Endothelial cell of hepatic sinusoid (primary cell): ENCODE measurements at regions not wholly inside any gene's neighbourhood (a gene's known extent, or its start where the extent isn't known, plus 50 kb on each side); places are given as distances from the start of the nearest gene placed in this dataset.
"Not testable (repeated sequence)": the region's sequence is repeated elsewhere in the genome, so short reads cannot be mapped to it uniquely, and the experiment has no call there.

Experiments
- in situ Hi-C: cut with HindIII; loops from 2 replicates; pipeline ENCODE4 v1.10.0; 2017; ENCODE audit warnings: low sequenced_read_pairs

GRCh38 chr3:5464649-5465048, 277.1 kb downstream of the EDEM1 start:
- in situ Hi-C loops = no loop called here

GRCh38 chr3:5465183-5465582, 277.7 kb downstream of the EDEM1 start:
- in situ Hi-C loops = no loop called here

- in situ Hi-C loops = no loop called here
Observed at GRCh38 chr3:5466065-5466464, 278.6 kb downstream of the EDEM1 start.

- in situ Hi-C loops = no loop called here
Observed at GRCh38 chr3:5466717-5467116, 279.2 kb downstream of the EDEM1 start.

- in situ Hi-C loops = no loop called here
Observed at GRCh38 chr3:5473471-5473870, 286.0 kb downstream of the EDEM1 start.

- in situ Hi-C loops = no loop called here
Observed at GRCh38 chr3:5476403-5476802, 288.9 kb downstream of the EDEM1 start.

GRCh38 chr3:5479229-5479799, 291.8 kb downstream of the EDEM1 start:
- in situ Hi-C loops = no loop called here

GRCh38 chr3:5480190-5480589, 292.7 kb downstream of the EDEM1 start:
- in situ Hi-C loops = no loop called here

- in situ Hi-C loops = no loop called here
Observed at GRCh38 chr3:5485427-5485826, 297.9 kb downstream of the EDEM1 start.

- in situ Hi-C loops = no loop called here
Observed at GRCh38 chr3:5488771-5489170, 301.3 kb downstream of the EDEM1 start.

GRCh38 chr3:5489536-5489935, 302.0 kb downstream of the EDEM1 start:
- in situ Hi-C loops = no loop called here

GRCh38 chr3:5494905-5495519, 307.5 kb downstream of the EDEM1 start:
- in situ Hi-C loops = no loop called here

- in situ Hi-C loops = no loop called here
Observed at GRCh38 chr3:5497497-5497896, 310.0 kb downstream of the EDEM1 start.

- in situ Hi-C loops = no loop called here
Observed at GRCh38 chr3:5498981-5499380, 311.5 kb downstream of the EDEM1 start.

- in situ Hi-C loops = no loop called here
Observed at GRCh38 chr3:5499404-5499803, 311.9 kb downstream of the EDEM1 start.

- in situ Hi-C loops = no loop called here
Observed at GRCh38 chr3:5503136-5503535, 315.6 kb downstream of the EDEM1 start.

- in situ Hi-C loops = no loop called here
Observed at GRCh38 chr3:5504135-5504534, 316.6 kb downstream of the EDEM1 start.

- in situ Hi-C loops = no loop called here
Observed at GRCh38 chr3:5505163-5505562, 317.7 kb downstream of the EDEM1 start.

GRCh38 chr3:5505997-5506396, 318.5 kb downstream of the EDEM1 start:
- in situ Hi-C loops = no loop called here

GRCh38 chr3:5508860-5509259, 321.4 kb downstream of the EDEM1 start:
- in situ Hi-C loops = not testable (repeated sequence)

GRCh38 chr3:5510300-5510699, 322.8 kb downstream of the EDEM1 start:
- in situ Hi-C loops = no loop called here

GRCh38 chr3:5517921-5518320, 330.4 kb downstream of the EDEM1 start:
- in situ Hi-C loops = no loop called here

- in situ Hi-C loops = no loop called here
Observed at GRCh38 chr3:5520237-5520636, 332.7 kb downstream of the EDEM1 start.
